ENCODE measurements at regions not wholly inside any gene's neighbourhood (a gene's known extent, or its start where the extent isn't known, plus 50 kb on each side); places are given as distances from the start of the nearest gene placed in this dataset.
A peak's percentile ranks its signal among the peaks of the same experiment; 100 is the strongest.
"Not testable (repeated sequence)": the region's sequence is repeated elsewhere in the genome, so short reads cannot be mapped to it uniquely, and the experiment has no call there.

GRCh38 chr5:9726931-9727330 is 96.8 kb upstream of the TAS2R1 start:
- no peak for DNase-seq

GRCh38 chr5:9725265-9725664 is 95.1 kb upstream of the TAS2R1 start:
- DNase-seq, result not testable (repeated sequence)

GRCh38 chr5:9724707-9725106 is 94.6 kb upstream of the TAS2R1 start:
- DNase-seq, result no peak

GRCh38 chr5:9722601-9723180 is 92.5 kb upstream of the TAS2R1 start:
- DNase-seq, result no peak

GRCh38 chr5:9721161-9721560 is 91.0 kb upstream of the TAS2R1 start:
- DNase-seq, result no peak

- DNase-seq, result no peak
These were observed 90.2 kb upstream of the TAS2R1 start for GRCh38 chr5:9720361-9720760.

- DNase-seq, result no peak
These were observed 86.7 kb upstream of the TAS2R1 start for GRCh38 chr5:9716838-9717281.

- no peak for DNase-seq
These were observed 85.8 kb upstream of the TAS2R1 start for GRCh38 chr5:9715891-9716335.

GRCh38 chr5:9713959-9714586 is 83.9 kb upstream of the TAS2R1 start:
- DNase-seq, result peak; percentile 32

GRCh38 chr5:9713356-9713755 is 83.2 kb upstream of the TAS2R1 start:
- peak; percentile 95 for DNase-seq

- no peak for DNase-seq
These were observed 82.8 kb upstream of the TAS2R1 start for GRCh38 chr5:9712911-9713310.

- peak; percentile 50 for DNase-seq
These were observed 82.4 kb upstream of the TAS2R1 start for GRCh38 chr5:9712506-9712905.

- DNase-seq, result no peak
These were observed 79.9 kb upstream of the TAS2R1 start for GRCh38 chr5:9710069-9710468.

GRCh38 chr5:9707732-9708462 is 77.7 kb upstream of the TAS2R1 start:
- no peak for DNase-seq

GRCh38 chr5:9699681-9700080 is 69.5 kb upstream of the TAS2R1 start:
- no peak for DNase-seq

- no peak for DNase-seq
These were observed 68.7 kb upstream of the TAS2R1 start for GRCh38 chr5:9698841-9699240.

GRCh38 chr5:9698125-9698826 is 68.1 kb upstream of the TAS2R1 start:
- DNase-seq, result no peak

GRCh38 chr5:9692576-9692975 is 62.4 kb upstream of the TAS2R1 start:
- DNase-seq, result no peak

GRCh38 chr5:9691261-9691660 is 61.1 kb upstream of the TAS2R1 start:
- DNase-seq, result no peak

GRCh38 chr5:9690751-9691150 is 60.6 kb upstream of the TAS2R1 start:
- no peak for DNase-seq

GRCh38 chr5:9686216-9686615 is 56.1 kb upstream of the TAS2R1 start:
- DNase-seq, result no peak

GRCh38 chr5:9681706-9682105 is 51.6 kb upstream of the TAS2R1 start:
- DNase-seq, result no peak

Data from skin of body (tissue), 1 donor.